Upper lobe of left lung (tissue), 4 donors: ENCODE measurements at regions not wholly inside any gene's neighbourhood (a gene's known extent, or its start where the extent isn't known, plus 50 kb on each side); places are given as distances from the start of the nearest gene placed in this dataset.

Source experiments
- CTCF ChIP-seq, 6 experiments: fragments of 450-650 bp in 4 of 6; fragments of 200-600 bp in 2 of 6; sonication (generic) in 2 of 6; IDR thresholded peaks; one replicate each; pipeline ENCODE4 v1.5.1; 2016 to 2019; ENCODE audit warnings: antibody characterized with exemption in 6 of 6
- POLR2A ChIP-seq, 4 donors: fragments of 450-650 bp; IDR thresholded peaks; one replicate each; pipeline ENCODE4 v1.5.1; 2016 to 2017; ENCODE audit warnings: antibody characterized with exemption in 4 of 4, mild to moderate bottlenecking in 2 of 4
- POLR2AphosphoS5 ChIP-seq, 2 donors: sonication (generic); formaldehyde crosslinking; IDR thresholded peaks; one replicate each; pipeline ENCODE4 v1.5.1; 2017; ENCODE audit warnings: antibody characterized with exemption in 2 of 2

- TF ChIP-seq CTCF (IDR thresholded peaks at IDR 0.05), result no peak
- TF ChIP-seq POLR2AphosphoS5 (IDR thresholded peaks at IDR 0.05), result no peak
- no peak for TF ChIP-seq POLR2A (IDR thresholded peaks at IDR 0.05)
Measured at GRCh38 chr13:112233716-112234115, 142.4 kb upstream of the SPACA7 start.
